Adrenal gland (tissue), 9 donors: ENCODE measurements at regions not wholly inside any gene's neighbourhood (a gene's known extent, or its start where the extent isn't known, plus 50 kb on each side); places are given as distances from the start of the nearest gene placed in this dataset.
"Not testable (repeated sequence)": the region's sequence is repeated elsewhere in the genome, so short reads cannot be mapped to it uniquely, and the experiment has no call there.

Experiments
- DNase-seq, 7 donors: peaks; one replicate each; pipeline ENCODE4 v3.0.0-alpha.2; 2019 to 2020
- H3K27ac ChIP-seq, 5 donors: fragments of 200-600 bp; sonication (generic) in 4 of 5; 1 replicate in 3 of 5; 2 replicates in 2 of 5; pipeline versions ENCODE4 v1.5.1 to v1.8.0; 2016 to 2020; ENCODE audit warnings: mild to moderate bottlenecking in 1 of 5
- H3K27me3 ChIP-seq: fragments of 200-600 bp; 2 replicates; pipeline ENCODE4 v1.8.0; 2021
- H3K36me3 ChIP-seq, 2 donors: fragments of 200-600 bp; replicated peaks in 1 of 2; 1 replicate in 1 of 2; 2 replicates in 1 of 2; pipeline versions ENCODE4 v1.5.1 to v1.8.0; 2018 to 2022
- H3K4me1 ChIP-seq, 2 donors: fragments of 200-600 bp; replicated peaks in 1 of 2; 1 replicate in 1 of 2; 2 replicates in 1 of 2; pipeline versions ENCODE4 v1.5.1 to v1.8.0; 2018 to 2021
- H3K4me3 ChIP-seq, 4 donors: fragments of 200-600 bp; sonication (generic) in 3 of 4; one replicate each; pipeline ENCODE4 v1.5.1; 2016 to 2018
- H3K9me3 ChIP-seq, 3 donors: fragments of 200-600 bp; sonication (generic) in 1 of 3; replicated peaks in 1 of 3; 1 replicate in 2 of 3; 2 replicates in 1 of 3; pipeline versions ENCODE4 v1.5.1 to v1.8.0; 2016 to 2021
- WGBS, 4 donors: extraction: QIAGEN DNeasy Blood & Tissue Kit in 2 of 4; methylation state at CpG; one replicate each; pipeline versions ENCODE4 v1.1.5 to v1.1.7; 2013 to 2017; 5-methylcytosine and 5-hydroxymethylcytosine counted together
- intact Hi-C, 2 donors: fragments of 100-400 bp; cut with DNase I; formaldehyde crosslinking; loops; one replicate each; pipeline versions ENCODE4 v1.14.1 to v1.15.0; 2022 to 2023
- small RNA-seq, 2 donors: library from RNA; depleted of rRNA; stranded (forward); fragments of <200 nt; gene quantifications; one replicate each; pipeline ENCODE3, GENCODE V24; 2016
- donor health status: healthy with polysubstance abuse.
- donor health status: Bipolar disorder and iron deficiency.
- donor health status: DM: yes; HTN: yes; CAD: no.
- donor health status: DM: no; HTN: no; CAD: no.
- donor health status: DM: no; HTN: no; CAD: no.

GRCh38 chrY:17579131-17579955 lies 300.7 kb downstream of the CDY2B start:
- H3K4me3 ChIP-seq, H3K27me3 ChIP-seq, H3K9me3 ChIP-seq, intact Hi-C loops, H3K4me1 ChIP-seq, H3K36me3 ChIP-seq, H3K27ac ChIP-seq: not testable (repeated sequence)
- 15% methylated on average over 9 of the region's 43 CpGs; no CpG with 5 or more reads in 3 of the 4 donors for WGBS, 4 donors
- peak in 2 of 7 donors; percentile 10 to 29 for DNase-seq

GRCh38 chrY:17563114-17563513 lies 316.9 kb downstream of the CDY2B start:
- H3K27ac ChIP-seq, H3K27me3 ChIP-seq, H3K36me3 ChIP-seq, H3K4me1 ChIP-seq, DNase-seq, intact Hi-C loops, H3K4me3 ChIP-seq, H3K9me3 ChIP-seq: not testable (repeated sequence)
- no CpG with 5 or more reads among the region's 21 CpGs for WGBS, 4 donors

Small RNAs in the stretch of these regions (small RNA-seq; reads per million reads assigned to genes)
- gene RF01518 (0 reads per million in 2 donors), gene RNU1-128P (0 reads per million in 2 donors)
